SU-DHL-6 (cell line): ENCODE measurements at regions not wholly inside any gene's neighbourhood (a gene's known extent, or its start where the extent isn't known, plus 50 kb on each side); places are given as distances from the start of the nearest gene placed in this dataset.

Experiments used
- H2AFZ ChIP-seq: fragments of 200-600 bp; sonication (generic); 2 replicates; pipeline ENCODE4 v1.6.1; 2014; ENCODE audit warnings: low read depth, mild to moderate bottlenecking, moderate library complexity, mixed read lengths, antibody characterized with exemption, low read length; ENCODE audit not compliant: severe bottlenecking
- H3F3A ChIP-seq: fragments of 200-600 bp; shearing (Covaris generic); 2 replicates; pipeline ENCODE4 v1.6.0; 2016; ENCODE audit warnings: antibody characterized with exemption, mild to moderate bottlenecking; ENCODE audit not compliant: insufficient read depth
- H3K27ac ChIP-seq: fragments of 200-600 bp; sonication (generic); 2 replicates; pipeline ENCODE4 v1.5.1; 2016; ENCODE audit warnings: low read depth, mild to moderate bottlenecking, low read length, moderate library complexity, mixed read lengths
- H3K27me3 ChIP-seq: fragments of 200-600 bp; sonication (generic), shearing (Covaris generic); 2 replicates; pipeline ENCODE4 v1.6.0; 2014; ENCODE audit warnings: mild to moderate bottlenecking, low read length
- H3K36me3 ChIP-seq: fragments of 200-600 bp; sonication (generic); 2 replicates; pipeline ENCODE4 v1.6.1; 2014; ENCODE audit warnings: mild to moderate bottlenecking, low read length, mixed read lengths
- H3K4me2 ChIP-seq: fragments of 300-600, 200-600 bp; shearing (Covaris generic), sonication (generic); 2 replicates; pipeline ENCODE4 v1.6.0; 2014; ENCODE audit warnings: low read length, low read depth, mild to moderate bottlenecking; ENCODE audit not compliant: poor library complexity, severe bottlenecking
- H3K4me3 ChIP-seq: fragments of 200-600 bp; sonication (generic); 2 replicates; pipeline ENCODE4 v1.5.1; 2014; ENCODE audit warnings: antibody characterized with exemption, low read length, mild to moderate bottlenecking, mixed read lengths; ENCODE audit not compliant: insufficient read depth, poor library complexity, severe bottlenecking
- H3K79me2 ChIP-seq: fragments of 200-600 bp; sonication (generic); 2 replicates; pipeline ENCODE4 v1.6.1; 2014; ENCODE audit warnings: mild to moderate bottlenecking, low read length, moderate library complexity; ENCODE audit not compliant: insufficient read depth
- H3K9ac ChIP-seq: fragments of 200-600 bp; sonication (generic); 2 replicates; pipeline ENCODE4 v1.7.0; 2014; ENCODE audit warnings: mild to moderate bottlenecking, low read length
- H3K9me2 ChIP-seq: fragments of 200-600 bp; sonication (generic); replicated peaks from 2 replicates; pipeline ENCODE4 v1.6.1; 2014; ENCODE audit warnings: low read length; ENCODE audit not compliant: insufficient read depth
- H3K9me3 ChIP-seq: fragments of 200-600 bp; sonication (generic); 2 replicates; pipeline ENCODE4 v1.6.1; 2014; ENCODE audit warnings: low read length, mixed read lengths; ENCODE audit not compliant: insufficient read depth
- H4K20me1 ChIP-seq: fragments of 200-600 bp; sonication (generic); 2 replicates; pipeline ENCODE4 v1.6.1; 2014; ENCODE audit warnings: low read depth, mild to moderate bottlenecking, antibody characterized with exemption, low read length, moderate library complexity, mixed read lengths
- EZH2phosphoT487 ChIP-seq: fragments of 200-600 bp; sonication (generic), shearing (Covaris generic); conservative IDR thresholded peaks from 2 replicates; pipeline ENCODE4 v1.6.1; 2018; ENCODE audit warnings: mild to moderate bottlenecking, antibody characterized with exemption, low read length, moderate library complexity, mixed read lengths
- TF ChIP-seq, protein P1 (sequence below): fragments of 200-600 bp; sonication (generic); IDR thresholded peaks from one replicate; pipeline ENCODE4 v1.5.1; 2017; ENCODE audit warnings: antibody characterized with exemption, mild to moderate bottlenecking, low read length, moderate library complexity; ENCODE audit not compliant: insufficient read depth, poor library complexity, severe bottlenecking

DNA sequence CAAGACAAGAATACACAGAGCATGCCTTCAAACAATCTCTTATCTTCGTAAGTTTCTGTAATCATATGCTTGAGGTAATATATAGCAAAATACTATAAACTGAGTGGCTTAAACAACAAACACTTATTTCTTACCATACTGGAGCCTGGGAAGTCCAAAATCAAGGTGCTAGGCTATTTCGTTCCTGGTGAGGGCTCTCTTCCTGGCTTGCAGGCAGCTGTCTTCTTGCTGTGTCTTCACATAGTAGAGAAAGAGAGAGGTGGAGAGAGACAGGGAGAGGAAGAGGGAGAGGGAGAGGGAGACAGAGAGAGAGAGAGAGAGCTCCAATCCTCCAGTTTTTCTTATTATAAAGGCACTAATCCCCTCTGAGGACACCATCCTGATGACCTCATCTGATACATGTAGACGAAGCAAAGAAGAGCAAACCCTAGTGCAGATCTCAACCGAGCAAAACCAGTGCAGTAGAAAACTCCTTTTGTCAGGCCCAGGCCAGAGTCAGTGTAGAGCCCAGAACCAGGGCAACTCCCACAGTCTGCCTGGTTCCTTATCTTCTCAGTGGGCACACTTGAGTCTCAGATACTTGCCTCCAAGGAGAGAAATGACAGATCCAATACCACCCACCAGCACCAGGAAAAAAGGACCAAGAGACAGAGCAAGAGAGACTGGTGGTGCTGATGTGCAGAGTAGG is 297.1 kb upstream of the NCAM1 start:
- Histone ChIP-seq H3K4me2 (no peak overlapping the region), H4K20me1 (no peaks in the 10 kb centered on the region), H3K36me3 (no peaks in the 10 kb centered on the region), H3K9me2 (no peaks in the 10 kb centered on the region), H3K27ac (no peak overlapping the region), H3F3A (no peaks in the 10 kb centered on the region), H3K27me3 (no peaks in the 10 kb centered on the region), H3K9ac (no peak overlapping the region), H3K9me3 (no peaks in the 10 kb centered on the region), H2AFZ (no peak overlapping the region), H3K4me3 (no peak overlapping the region), H3K79me2 (no peaks in the 10 kb centered on the region)
- TF ChIP-seq EZH2phosphoT487 = no peak
- TF ChIP-seq, protein P1, sequence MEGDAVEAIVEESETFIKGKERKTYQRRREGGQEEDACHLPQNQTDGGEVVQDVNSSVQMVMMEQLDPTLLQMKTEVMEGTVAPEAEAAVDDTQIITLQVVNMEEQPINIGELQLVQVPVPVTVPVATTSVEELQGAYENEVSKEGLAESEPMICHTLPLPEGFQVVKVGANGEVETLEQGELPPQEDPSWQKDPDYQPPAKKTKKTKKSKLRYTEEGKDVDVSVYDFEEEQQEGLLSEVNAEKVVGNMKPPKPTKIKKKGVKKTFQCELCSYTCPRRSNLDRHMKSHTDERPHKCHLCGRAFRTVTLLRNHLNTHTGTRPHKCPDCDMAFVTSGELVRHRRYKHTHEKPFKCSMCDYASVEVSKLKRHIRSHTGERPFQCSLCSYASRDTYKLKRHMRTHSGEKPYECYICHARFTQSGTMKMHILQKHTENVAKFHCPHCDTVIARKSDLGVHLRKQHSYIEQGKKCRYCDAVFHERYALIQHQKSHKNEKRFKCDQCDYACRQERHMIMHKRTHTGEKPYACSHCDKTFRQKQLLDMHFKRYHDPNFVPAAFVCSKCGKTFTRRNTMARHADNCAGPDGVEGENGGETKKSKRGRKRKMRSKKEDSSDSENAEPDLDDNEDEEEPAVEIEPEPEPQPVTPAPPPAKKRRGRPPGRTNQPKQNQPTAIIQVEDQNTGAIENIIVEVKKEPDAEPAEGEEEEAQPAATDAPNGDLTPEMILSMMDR = no peak

DNA sequence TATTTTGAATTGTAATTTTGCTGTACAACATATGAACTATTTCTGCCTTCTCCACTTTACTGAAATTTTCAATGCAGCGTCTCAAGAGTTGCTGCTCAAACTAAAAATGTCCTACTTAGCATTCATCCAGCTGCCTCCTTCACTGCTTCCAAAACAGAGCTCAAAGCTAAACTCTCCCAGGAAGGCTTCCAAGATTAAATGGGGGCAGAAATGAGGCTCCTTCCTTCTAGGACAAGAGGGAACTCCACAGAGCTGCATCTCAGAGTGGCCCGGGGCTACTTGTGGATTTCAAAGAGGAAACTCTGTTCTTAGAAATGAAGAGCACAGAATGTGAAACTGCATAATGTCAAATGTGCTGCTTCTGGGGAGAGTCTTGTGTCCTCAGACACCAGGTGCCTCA is 295.9 kb upstream of the NCAM1 start:
- Histone ChIP-seq H2AFZ (no peak overlapping the region), H3K4me2 (no peak overlapping the region), H3K79me2 (no peaks in the 10 kb centered on the region), H3K9ac (no peak overlapping the region), H3K27ac (no peak overlapping the region), H3F3A (no peaks in the 10 kb centered on the region), H3K27me3 (no peaks in the 10 kb centered on the region), H3K4me3 (no peak overlapping the region), H3K9me2 (no peaks in the 10 kb centered on the region), H3K9me3 (no peaks in the 10 kb centered on the region), H3K36me3 (no peaks in the 10 kb centered on the region), H4K20me1 (no peaks in the 10 kb centered on the region)
- no peak for TF ChIP-seq EZH2phosphoT487
- TF ChIP-seq, protein P1 = no peak

DNA sequence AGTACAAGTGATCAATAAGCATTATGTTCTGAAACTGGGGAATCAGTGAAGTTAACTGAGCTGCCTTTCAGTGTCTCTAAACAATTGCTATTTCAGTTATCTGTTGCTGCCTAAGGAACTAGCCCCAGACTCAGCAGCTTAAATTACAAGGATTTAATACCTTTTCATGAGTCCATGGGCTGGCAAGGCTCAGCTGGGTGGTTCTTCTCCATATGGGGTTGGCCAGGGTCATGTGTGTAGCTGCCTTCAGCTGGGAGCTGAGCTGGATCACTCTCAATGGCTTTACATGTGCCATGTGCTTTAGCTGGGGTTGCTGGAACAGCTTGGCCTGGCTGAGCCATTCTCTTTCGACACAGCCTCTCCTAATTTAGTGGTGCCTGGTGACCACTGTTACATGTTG is 295.0 kb upstream of the NCAM1 start:
- no peaks in the 10 kb centered on the region for H3K36me3 ChIP-seq
- no peaks in the 10 kb centered on the region for H4K20me1 ChIP-seq
- no peaks in the 10 kb centered on the region for H3F3A ChIP-seq
- no peaks in the 10 kb centered on the region for H3K9me2 ChIP-seq
- no peak overlapping the region for H3K9ac ChIP-seq
- H2AFZ ChIP-seq = no peak overlapping the region
- H3K9me3 ChIP-seq = no peaks in the 10 kb centered on the region
- no peak overlapping the region for H3K27ac ChIP-seq
- no peaks in the 10 kb centered on the region for H3K27me3 ChIP-seq
- no peak overlapping the region for H3K4me3 ChIP-seq
- TF ChIP-seq, protein P1 = no peak
- TF ChIP-seq EZH2phosphoT487 = no peak
- no peak overlapping the region for H3K4me2 ChIP-seq
- H3K79me2 ChIP-seq = no peaks in the 10 kb centered on the region
